ENCODE measurements at regions not wholly inside any gene's neighbourhood (a gene's known extent, or its start where the extent isn't known, plus 50 kb on each side); places are given as distances from the start of the nearest gene placed in this dataset.

DNA sequence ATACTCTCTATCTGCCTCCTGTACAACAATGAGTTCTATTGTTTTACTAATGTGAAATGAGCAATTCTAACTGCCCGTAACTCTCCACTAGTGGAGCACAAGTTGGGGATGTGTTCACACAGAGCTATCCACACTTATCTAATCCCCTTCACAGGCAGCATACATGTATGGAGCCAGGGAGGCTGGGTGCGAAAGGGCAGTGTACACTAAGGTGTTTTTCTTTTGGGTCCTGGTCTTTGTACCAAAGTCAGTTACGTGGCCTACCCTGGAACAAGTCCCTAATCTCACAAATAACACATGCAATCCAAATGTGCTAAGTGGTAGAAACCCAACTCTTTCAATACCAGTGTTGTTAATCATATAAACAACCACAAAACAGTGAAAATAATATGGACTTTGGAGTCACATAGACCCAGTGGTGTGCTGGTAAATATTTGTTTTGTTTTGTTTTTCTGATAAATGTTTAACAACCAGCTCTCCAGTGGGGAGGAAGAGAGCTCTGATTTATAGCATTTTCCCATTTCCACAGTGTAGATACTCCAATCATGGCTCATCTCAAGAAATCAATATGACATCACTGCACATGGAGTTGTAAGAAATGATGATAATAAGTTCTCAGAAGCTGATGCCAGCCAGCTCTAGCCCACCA lies 319.9 kb upstream of the DUSP10 start:
- Histone ChIP-seq H3K36me3 (ENCODE audit: insufficient read depth, low read length) (no peaks in the 10 kb centered on the region), H2AFZ (ENCODE audit: low read depth, low read length) (no peak overlapping the region), H3K4me3 (ENCODE audit: insufficient read depth, low read depth, low read length) (no peak overlapping the region), H4K20me1 (ENCODE audit: insufficient read depth, low read length) (no peaks in the 10 kb centered on the region), H3K79me2 (ENCODE audit: insufficient read depth, low read length) (no peaks in the 10 kb centered on the region), H3K9ac (ENCODE audit: low read length) (no peak overlapping the region), H3K4me2 (ENCODE audit: low read length) (no peak overlapping the region), H3K4me1 (ENCODE audit: insufficient read depth, low read length) (no peaks in the 10 kb centered on the region), H3K27me3 (ENCODE audit: insufficient read depth, low read length) (no peaks in the 10 kb centered on the region), H3K27ac (ENCODE audit: low read depth, low read length) (no peak overlapping the region), H3K9me3 (ENCODE audit: insufficient read depth, low read depth, low read length) (peaks cover 8% of the 10 kb centered on the region)
- peaks cover 10% of the 10 kb centered on the region for H3K4me1 Mint-ChIP-seq (ENCODE audit: low read depth, unreplicated experiment)
- DNase-seq (ENCODE audit: low read depth) (no peak), FAIRE-seq (no peak)
- TF ChIP-seq, protein P1, sequence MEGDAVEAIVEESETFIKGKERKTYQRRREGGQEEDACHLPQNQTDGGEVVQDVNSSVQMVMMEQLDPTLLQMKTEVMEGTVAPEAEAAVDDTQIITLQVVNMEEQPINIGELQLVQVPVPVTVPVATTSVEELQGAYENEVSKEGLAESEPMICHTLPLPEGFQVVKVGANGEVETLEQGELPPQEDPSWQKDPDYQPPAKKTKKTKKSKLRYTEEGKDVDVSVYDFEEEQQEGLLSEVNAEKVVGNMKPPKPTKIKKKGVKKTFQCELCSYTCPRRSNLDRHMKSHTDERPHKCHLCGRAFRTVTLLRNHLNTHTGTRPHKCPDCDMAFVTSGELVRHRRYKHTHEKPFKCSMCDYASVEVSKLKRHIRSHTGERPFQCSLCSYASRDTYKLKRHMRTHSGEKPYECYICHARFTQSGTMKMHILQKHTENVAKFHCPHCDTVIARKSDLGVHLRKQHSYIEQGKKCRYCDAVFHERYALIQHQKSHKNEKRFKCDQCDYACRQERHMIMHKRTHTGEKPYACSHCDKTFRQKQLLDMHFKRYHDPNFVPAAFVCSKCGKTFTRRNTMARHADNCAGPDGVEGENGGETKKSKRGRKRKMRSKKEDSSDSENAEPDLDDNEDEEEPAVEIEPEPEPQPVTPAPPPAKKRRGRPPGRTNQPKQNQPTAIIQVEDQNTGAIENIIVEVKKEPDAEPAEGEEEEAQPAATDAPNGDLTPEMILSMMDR (IDR thresholded peaks at IDR 0.05; ENCODE audit: insufficient read depth, low read depth, low read length): no peak
- H3K36me3 Mint-ChIP-seq (ENCODE audit: low read depth, unreplicated experiment): peaks cover 20% of the 10 kb centered on the region
- peaks cover 3% of the 10 kb centered on the region for H3K27me3 Mint-ChIP-seq (ENCODE audit: low read depth, unreplicated experiment)
- no peak overlapping the region for H3K27ac Mint-ChIP-seq (ENCODE audit: unreplicated experiment)
- H3K9me3 Mint-ChIP-seq (ENCODE audit: unreplicated experiment): peaks cover 18% of the 10 kb centered on the region
- peak overlapping the region; percentile 60 for H3K4me3 Mint-ChIP-seq (ENCODE audit: unreplicated experiment)

DNA sequence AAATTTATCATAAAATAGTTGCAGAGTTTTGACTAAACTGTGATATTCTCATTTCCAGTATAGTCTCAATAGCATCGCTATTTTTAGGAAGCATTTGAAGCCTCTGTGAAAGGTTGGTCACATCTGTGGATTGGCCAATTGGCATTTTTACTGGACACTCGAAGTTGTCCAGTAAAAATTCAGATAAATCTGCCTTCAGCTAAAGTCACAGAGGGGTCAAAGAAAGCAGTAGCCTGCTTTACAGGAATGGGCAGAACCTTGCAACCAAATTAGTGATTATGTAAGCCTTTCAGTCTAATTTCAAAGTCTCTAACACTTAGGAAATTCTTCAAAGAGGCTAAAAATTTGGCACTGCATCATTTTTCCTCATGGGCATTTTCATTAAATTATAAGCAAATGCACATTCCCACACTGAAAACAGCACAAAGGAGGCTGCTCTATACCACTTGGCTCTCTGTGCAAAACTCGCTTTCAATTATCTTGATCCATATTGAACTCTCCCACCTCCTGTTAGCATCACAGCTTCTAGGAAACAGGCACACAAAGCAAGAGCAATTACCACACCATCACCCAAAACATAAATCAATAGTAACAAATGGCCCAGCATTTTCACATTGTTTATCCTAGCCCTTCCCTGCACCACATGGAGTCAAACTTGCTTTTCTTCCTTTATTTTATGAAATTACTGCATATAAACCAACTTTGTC lies 318.5 kb upstream of the DUSP10 start:
- peaks cover 8% of the 10 kb centered on the region for H3K9me3 ChIP-seq (ENCODE audit: insufficient read depth, low read depth, low read length)
- H3K4me3 ChIP-seq (ENCODE audit: insufficient read depth, low read depth, low read length): no peak overlapping the region
- peaks cover 3% of the 10 kb centered on the region for H3K27me3 Mint-ChIP-seq (ENCODE audit: low read depth, unreplicated experiment)
- no peak overlapping the region for H3K4me2 ChIP-seq (ENCODE audit: low read length)
- no peak overlapping the region for H2AFZ ChIP-seq (ENCODE audit: low read depth, low read length)
- no peak for FAIRE-seq
- H3K4me3 Mint-ChIP-seq (ENCODE audit: unreplicated experiment): no peak overlapping the region
- DNase-seq (ENCODE audit: low read depth): no peak
- H3K36me3 Mint-ChIP-seq (ENCODE audit: low read depth, unreplicated experiment): peaks cover 20% of the 10 kb centered on the region
- no peaks in the 10 kb centered on the region for H3K36me3 ChIP-seq (ENCODE audit: insufficient read depth, low read length)
- no peaks in the 10 kb centered on the region for H3K4me1 ChIP-seq (ENCODE audit: insufficient read depth, low read length)
- no peak overlapping the region for H3K9ac ChIP-seq (ENCODE audit: low read length)
- no peak overlapping the region for H3K27ac ChIP-seq (ENCODE audit: low read depth, low read length)
- H3K79me2 ChIP-seq (ENCODE audit: insufficient read depth, low read length): no peaks in the 10 kb centered on the region
- no peaks in the 10 kb centered on the region for H4K20me1 ChIP-seq (ENCODE audit: insufficient read depth, low read length)
- H3K4me1 Mint-ChIP-seq (ENCODE audit: low read depth, unreplicated experiment): peaks cover 10% of the 10 kb centered on the region
- peaks cover 15% of the 10 kb centered on the region for H3K9me3 Mint-ChIP-seq (ENCODE audit: unreplicated experiment)
- H3K27me3 ChIP-seq (ENCODE audit: insufficient read depth, low read length): no peaks in the 10 kb centered on the region
- H3K27ac Mint-ChIP-seq (ENCODE audit: unreplicated experiment): no peak overlapping the region
- TF ChIP-seq EZH2 (IDR thresholded peaks at IDR 0.05; ENCODE audit: insufficient read depth, low read length): no peak
- TF ChIP-seq, protein P1 (IDR thresholded peaks at IDR 0.05; ENCODE audit: insufficient read depth, low read depth, low read length): no peak

DNA sequence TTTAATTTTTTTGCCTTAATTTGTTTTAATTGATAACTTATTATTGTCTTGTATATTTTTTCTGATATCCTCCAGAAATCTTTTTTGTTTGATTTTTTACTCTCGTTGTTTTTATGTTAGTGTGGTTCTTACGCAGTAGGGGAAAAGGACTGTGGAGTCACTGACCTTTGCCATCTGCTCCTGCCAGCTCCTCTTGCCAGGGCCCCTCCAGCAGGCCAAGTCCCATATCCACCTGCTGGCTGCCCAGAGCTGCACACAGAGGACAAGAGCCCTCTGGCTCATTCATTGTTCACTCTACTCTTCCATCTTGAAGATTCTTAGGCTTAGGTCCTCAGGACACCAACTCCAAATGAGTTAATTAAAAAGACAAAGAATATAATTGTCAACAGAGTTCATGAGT lies 316.4 kb upstream of the DUSP10 start:
- Histone ChIP-seq H2AFZ (ENCODE audit: low read depth, low read length) (no peak overlapping the region), H3K4me2 (ENCODE audit: low read length) (no peak overlapping the region), H3K27me3 (ENCODE audit: insufficient read depth, low read length) (no peaks in the 10 kb centered on the region), H3K27ac (ENCODE audit: low read depth, low read length) (no peak overlapping the region), H3K9ac (ENCODE audit: low read length) (no peak overlapping the region), H3K4me1 (ENCODE audit: insufficient read depth, low read length) (no peaks in the 10 kb centered on the region), H3K9me3 (ENCODE audit: insufficient read depth, low read depth, low read length) (no peaks in the 10 kb centered on the region), H4K20me1 (ENCODE audit: insufficient read depth, low read length) (no peaks in the 10 kb centered on the region), H3K79me2 (ENCODE audit: insufficient read depth, low read length) (no peaks in the 10 kb centered on the region), H3K4me3 (ENCODE audit: insufficient read depth, low read depth, low read length) (no peak overlapping the region), H3K36me3 (ENCODE audit: insufficient read depth, low read length) (no peaks in the 10 kb centered on the region)
- no peak for TF ChIP-seq EZH2 (IDR thresholded peaks at IDR 0.05; ENCODE audit: insufficient read depth, low read length)
- TF ChIP-seq, protein P1 (IDR thresholded peaks at IDR 0.05; ENCODE audit: insufficient read depth, low read depth, low read length): no peak
- H3K4me3 Mint-ChIP-seq (ENCODE audit: unreplicated experiment): no peak overlapping the region
- no peak overlapping the region for H3K27ac Mint-ChIP-seq (ENCODE audit: unreplicated experiment)
- H3K27me3 Mint-ChIP-seq (ENCODE audit: low read depth, unreplicated experiment): peaks cover 3% of the 10 kb centered on the region
- DNase-seq (ENCODE audit: low read depth): no peak
- no peak for FAIRE-seq
- H3K9me3 Mint-ChIP-seq (ENCODE audit: unreplicated experiment): peaks cover 6% of the 10 kb centered on the region
- peaks cover 6% of the 10 kb centered on the region for H3K4me1 Mint-ChIP-seq (ENCODE audit: low read depth, unreplicated experiment)
- H3K36me3 Mint-ChIP-seq (ENCODE audit: low read depth, unreplicated experiment): peaks cover 9% of the 10 kb centered on the region
